SK-N-SH (cell line): ENCODE measurements at regions not wholly inside any gene's neighbourhood (a gene's known extent, or its start where the extent isn't known, plus 50 kb on each side); places are given as distances from the start of the nearest gene placed in this dataset.

Source experiments
- CHD2 ChIP-seq: fragments of 150-350 bp; IDR thresholded peaks from 2 replicates; pipeline ENCODE4 v1.6.1; 2018; ENCODE audit warnings: low read length; ENCODE audit not compliant: partially characterized antibody
- CTCF ChIP-seq: fragments of 200-600 bp; sonication (generic); IDR thresholded peaks from 2 replicates; pipeline ENCODE4 v1.6.1; 2017; ENCODE audit warnings: antibody characterized with exemption, mild to moderate bottlenecking, moderate library complexity
- PBX3 ChIP-seq: IDR thresholded peaks from 2 replicates; pipeline ENCODE4; 2012
- POLR2AphosphoS5 ChIP-seq: IDR thresholded peaks from 2 replicates; pipeline ENCODE4 v1.6.1; 2012; ENCODE audit warnings: low read depth, low read length
- TAF1 ChIP-seq: IDR thresholded peaks from 2 replicates; pipeline ENCODE4 v1.6.1; 2012; ENCODE audit warnings: low read depth, mild to moderate bottlenecking, low read length, moderate library complexity, borderline replicate concordance
- YY1 ChIP-seq: IDR thresholded peaks from 2 replicates; pipeline ENCODE4 v1.4.0; 2012; ENCODE audit warnings: low read depth, mild to moderate bottlenecking

- TF ChIP-seq PBX3: no peak
- no peak for TF ChIP-seq POLR2AphosphoS5
- no peak for TF ChIP-seq CTCF
- TF ChIP-seq CHD2: no peak
- no peak for TF ChIP-seq TAF1
- TF ChIP-seq YY1: no peak
These were observed 403.2 kb downstream of the NR2F2 start for GRCh38 chr15:96733721-96734120.
